Mucosa of gallbladder (tissue), 1 donor: ENCODE measurements at regions not wholly inside any gene's neighbourhood (a gene's known extent, or its start where the extent isn't known, plus 50 kb on each side); places are given as distances from the start of the nearest gene placed in this dataset.

Experiments
- DNase-seq: peaks from one replicate; pipeline ENCODE4 v3.0.0-alpha.2; 2020; ENCODE audit warnings: low spot score
- donor health status: DM: no; HTN: no; CAD: no.

- DNase-seq: no peak
These were observed 588.3 kb upstream of the LMCD1 start for GRCh38 chr3:7913283-7913682.

- DNase-seq: no peak
These were observed 586.3 kb upstream of the LMCD1 start for GRCh38 chr3:7915356-7915755.

GRCh38 chr3:7917443-7918151, 584.0 kb upstream of the LMCD1 start:
- no peak for DNase-seq

- DNase-seq: no peak
These were observed 581.4 kb upstream of the LMCD1 start for GRCh38 chr3:7920211-7920610.

GRCh38 chr3:7924228-7924627, 577.4 kb upstream of the LMCD1 start:
- no peak for DNase-seq

DNA sequence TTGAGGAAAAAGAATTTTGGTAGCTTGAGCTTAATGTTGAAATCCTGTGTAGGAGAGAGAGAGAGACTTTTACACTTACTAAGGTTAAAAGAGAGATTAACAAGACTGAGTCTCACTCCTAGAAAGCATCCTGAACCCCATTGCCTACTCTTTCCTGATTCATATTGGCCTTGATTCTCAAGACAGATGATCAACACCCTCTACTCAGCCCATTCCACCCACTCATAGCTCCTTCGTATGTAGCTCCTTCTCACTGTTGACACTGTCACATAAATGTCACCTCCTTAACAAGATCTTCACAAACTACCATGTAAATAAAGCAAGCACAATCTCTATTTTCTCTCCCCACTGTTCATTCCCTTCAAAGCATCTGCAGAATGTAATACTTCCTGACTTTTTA, 574.6 kb upstream of the LMCD1 start:
- DNase-seq: no peak

DNA sequence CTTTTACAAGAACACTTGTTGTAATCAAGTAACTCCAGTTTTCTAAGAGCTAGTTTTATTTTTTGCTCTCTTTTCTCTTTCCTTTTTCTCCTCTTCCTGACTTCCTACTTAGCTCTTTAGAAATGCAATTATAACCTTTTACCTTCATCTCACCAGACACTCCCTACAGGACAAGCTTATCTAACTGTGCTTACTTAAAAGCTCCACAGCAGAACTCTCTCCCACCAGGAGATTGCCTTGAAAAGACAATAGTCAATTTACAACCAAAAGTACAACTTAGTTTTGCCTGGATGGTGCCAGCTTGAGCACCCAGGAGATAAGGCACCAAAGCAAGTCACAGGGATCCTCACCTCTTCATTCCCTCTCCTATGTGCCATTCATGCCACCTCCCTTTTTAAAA, 573.8 kb upstream of the LMCD1 start:
- no peak for DNase-seq

GRCh38 chr3:7929319-7929889, 572.2 kb upstream of the LMCD1 start:
- DNase-seq: peak; percentile 35

DNA sequence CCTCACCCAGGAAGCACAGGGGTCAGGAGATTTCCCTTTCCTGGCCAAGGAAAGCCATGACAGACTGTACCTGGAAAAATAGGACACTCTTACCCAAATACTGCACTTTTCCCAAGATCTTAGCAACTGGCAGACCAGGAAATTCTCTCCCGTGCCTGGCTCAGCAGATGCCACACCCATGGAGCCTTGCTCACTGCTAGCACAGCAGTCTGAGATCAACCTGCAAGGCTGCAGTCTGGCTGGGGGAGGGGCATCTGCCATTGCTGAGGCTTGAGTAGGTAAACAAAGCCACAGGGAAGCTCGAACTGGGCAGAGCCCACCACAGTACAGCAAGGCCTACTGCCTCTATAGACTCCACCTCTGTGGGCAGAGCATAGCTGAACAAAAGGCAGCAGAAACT, 567.3 kb upstream of the LMCD1 start:
- DNase-seq: peak; percentile 38

DNA sequence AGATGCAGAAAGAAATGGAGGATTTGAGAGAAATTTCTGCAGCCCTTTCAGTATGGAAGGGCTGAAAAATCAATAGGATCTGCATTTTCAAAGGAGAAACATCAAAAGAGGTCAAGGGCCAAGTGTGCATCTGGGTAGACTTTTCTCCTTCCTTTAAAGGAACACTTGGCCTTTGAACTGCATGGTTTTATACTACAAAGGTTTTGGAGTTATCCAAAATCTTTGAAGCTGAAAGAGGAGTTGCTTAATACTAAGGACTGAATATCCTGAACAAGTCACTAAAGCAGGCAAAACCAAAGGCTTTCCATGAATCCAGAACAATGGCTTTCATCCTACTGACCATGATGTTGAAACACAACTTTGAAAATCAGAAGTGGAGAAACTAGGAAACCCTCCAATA, 553.7 kb upstream of the LMCD1 start:
- no peak for DNase-seq

GRCh38 chr3:7950890-7951289, 550.7 kb upstream of the LMCD1 start:
- DNase-seq: no peak

- no peak for DNase-seq
These were observed 548.1 kb upstream of the LMCD1 start for GRCh38 chr3:7953449-7954014.

- DNase-seq: no peak
These were observed 544.6 kb upstream of the LMCD1 start for GRCh38 chr3:7957024-7957423.

DNA sequence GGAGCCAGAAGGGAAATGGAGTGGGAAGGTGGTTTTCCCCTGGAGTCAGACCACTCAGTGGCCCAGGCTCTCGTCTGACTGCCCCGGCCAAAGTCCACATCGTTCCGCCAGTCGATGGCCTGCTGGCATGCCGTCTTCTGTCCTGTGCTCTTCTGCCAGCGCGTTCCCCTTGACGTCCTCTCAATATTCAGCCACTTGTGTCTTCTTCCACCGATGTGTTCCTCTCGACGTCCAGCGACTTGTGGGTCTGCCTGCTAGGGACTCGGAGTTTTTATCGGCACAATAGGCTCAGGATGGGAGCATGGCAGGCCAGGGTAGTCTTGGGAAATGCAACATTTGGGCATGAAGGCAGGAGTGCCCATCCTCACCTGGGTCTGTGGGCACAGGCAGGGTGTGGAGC, 542.5 kb upstream of the LMCD1 start:
- DNase-seq: no peak

DNA sequence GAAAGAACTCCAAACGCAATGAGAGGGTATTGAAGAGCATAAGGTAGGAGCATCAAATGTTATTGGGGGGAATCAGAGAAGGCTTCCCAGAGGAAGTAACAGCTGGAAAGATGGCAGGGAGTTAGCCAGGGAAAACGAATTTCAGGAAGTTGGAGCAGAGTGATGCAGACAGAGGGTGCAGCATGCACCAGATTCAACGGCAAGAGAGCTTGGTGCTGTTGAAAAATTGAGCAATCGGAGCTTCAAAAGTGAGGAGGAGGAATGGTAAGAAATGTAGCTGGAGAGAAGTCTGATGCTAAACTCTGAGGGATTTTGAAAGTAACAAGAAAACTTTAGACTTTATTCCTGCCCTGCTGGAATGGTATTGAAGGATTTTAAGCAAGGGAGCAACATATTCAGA, 541.0 kb upstream of the LMCD1 start:
- no peak for DNase-seq

GRCh38 chr3:7962301-7962700, 539.3 kb upstream of the LMCD1 start:
- DNase-seq: no peak

GRCh38 chr3:7964899-7965298, 536.7 kb upstream of the LMCD1 start:
- DNase-seq: no peak

DNA sequence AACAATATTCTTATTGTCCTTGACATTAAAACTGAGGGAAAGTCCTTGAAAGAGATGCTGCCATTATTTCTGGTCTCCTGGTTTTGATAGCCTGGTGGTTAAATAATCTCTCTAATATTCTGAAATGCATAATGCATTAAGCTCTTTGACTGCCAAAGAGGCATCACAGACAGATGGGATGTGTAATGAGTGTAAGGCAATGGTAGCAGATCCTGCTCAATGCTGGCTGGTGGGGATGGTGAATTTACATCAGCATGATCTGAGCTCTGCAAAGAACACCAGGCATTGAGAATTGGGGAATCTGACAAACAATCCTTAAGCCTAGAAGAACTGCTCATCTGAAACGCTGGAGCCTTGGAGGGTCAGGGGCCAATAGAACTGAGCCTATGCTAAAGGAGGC, 528.6 kb upstream of the LMCD1 start:
- no peak for DNase-seq

DNA sequence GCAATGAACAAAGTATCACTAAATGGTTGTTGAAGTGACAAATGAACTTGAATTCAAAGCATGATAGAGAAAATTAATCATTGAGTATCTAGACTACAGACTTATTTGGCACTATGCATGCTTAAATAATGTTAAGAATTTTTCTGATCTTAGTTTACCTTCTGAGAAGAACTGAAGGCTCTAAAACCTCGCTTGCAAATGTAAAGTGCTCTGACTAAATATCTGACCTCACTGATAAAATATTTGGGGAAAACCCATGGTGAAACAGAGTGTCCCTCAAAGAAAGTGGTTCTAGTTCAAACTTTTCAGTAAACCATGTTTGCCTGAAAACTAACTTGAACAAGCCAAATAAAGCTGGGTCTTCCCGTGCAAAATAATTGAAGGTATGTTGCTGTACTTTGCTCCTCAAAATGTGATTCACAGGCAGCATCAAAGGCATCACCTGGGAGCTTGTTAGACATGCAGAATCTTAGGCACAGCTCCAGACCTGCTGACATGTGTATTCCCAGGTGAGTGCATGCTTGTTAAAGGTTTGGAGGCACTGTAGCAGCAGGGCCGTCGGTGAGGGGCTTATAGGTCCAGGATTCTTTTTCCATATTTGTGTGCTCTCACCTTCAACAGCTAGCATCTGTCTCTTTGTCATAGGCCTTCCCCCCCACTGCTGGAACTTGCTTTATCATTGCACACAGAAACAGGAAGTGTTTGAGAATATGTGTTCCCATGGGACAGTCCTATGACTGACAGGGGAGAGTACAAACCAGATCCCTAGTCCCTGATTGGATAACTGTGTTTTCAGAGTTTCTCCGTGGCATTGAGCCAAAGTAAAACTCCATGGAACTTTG, 524.2 kb upstream of the LMCD1 start:
- DNase-seq: no peak

- no peak for DNase-seq
These were observed 523.6 kb upstream of the LMCD1 start for GRCh38 chr3:7978087-7978422.

- DNase-seq: no peak
These were observed 519.5 kb upstream of the LMCD1 start for GRCh38 chr3:7982126-7982525.

GRCh38 chr3:7999384-7999783, 502.2 kb upstream of the LMCD1 start:
- DNase-seq: no peak

DNA sequence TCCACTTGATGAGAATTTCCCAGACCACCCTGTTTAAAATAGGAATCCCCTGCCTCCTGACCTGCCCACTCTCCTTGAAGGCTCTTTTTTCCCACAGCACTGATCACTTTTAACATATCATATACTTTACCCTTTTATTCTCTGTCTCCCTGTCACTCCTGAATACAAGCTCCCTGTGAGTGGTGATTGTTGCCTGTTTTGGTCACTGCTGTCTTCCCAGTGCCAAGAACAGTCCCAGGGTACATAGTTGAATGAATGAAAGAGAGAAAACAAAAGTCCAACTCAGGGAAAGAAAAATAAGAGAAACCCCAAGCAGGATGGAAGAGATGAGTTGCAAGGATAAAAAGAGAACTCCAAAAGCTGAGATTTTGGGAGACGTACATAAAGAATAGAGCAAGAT, 500.3 kb upstream of the LMCD1 start:
- DNase-seq: no peak
